ENCODE measurements at regions not wholly inside any gene's neighbourhood (a gene's known extent, or its start where the extent isn't known, plus 50 kb on each side); places are given as distances from the start of the nearest gene placed in this dataset.
A peak's percentile ranks its signal among the peaks of the same experiment; 100 is the strongest.

GRCh38 chr20:23215344-23215995 is 129.3 kb upstream of the CD93 start:
- intact Hi-C loops (cut with DNase I): no loop called here

GRCh38 chr20:23214903-23215302 is 128.8 kb upstream of the CD93 start:
- no peak for DNase-seq (ENCODE audit: low spot score)
- intact Hi-C loops (cut with DNase I): no loop called here

More at GRCh38 chr20:23215344-23215995, 129.3 kb upstream of the CD93 start:
- DNase-seq (ENCODE audit: low spot score): no peak

GRCh38 chr20:23212464-23212995 is 126.4 kb upstream of the CD93 start:
- DNase-seq (ENCODE audit: low spot score): no peak
- intact Hi-C loops (cut with DNase I): no loop called here

- no peak for DNase-seq (ENCODE audit: low spot score)
- intact Hi-C loops (cut with DNase I): no loop called here
These were observed 125.9 kb upstream of the CD93 start for GRCh38 chr20:23212011-23212410.

GRCh38 chr20:23211164-23211563 is 125.0 kb upstream of the CD93 start:
- intact Hi-C loops (cut with DNase I): no loop called here
- DNase-seq (ENCODE audit: low spot score): no peak

GRCh38 chr20:23207826-23208540 is 121.9 kb upstream of the CD93 start:
- DNase-seq (ENCODE audit: low spot score): no peak
- intact Hi-C loops (cut with DNase I): no loop called here

GRCh38 chr20:23206995-23207394 is 120.9 kb upstream of the CD93 start:
- DNase-seq (ENCODE audit: low spot score): no peak
- intact Hi-C loops (cut with DNase I): no loop called here

- no peak for DNase-seq (ENCODE audit: low spot score)
- intact Hi-C loops (cut with DNase I): no loop called here
These were observed 119.9 kb upstream of the CD93 start for GRCh38 chr20:23206061-23206460.

GRCh38 chr20:23205611-23206041 is 119.5 kb upstream of the CD93 start:
- intact Hi-C loops (cut with DNase I): no loop called here
- DNase-seq (ENCODE audit: low spot score): peak; percentile 83

GRCh38 chr20:23205211-23205610 is 119.1 kb upstream of the CD93 start:
- intact Hi-C loops (cut with DNase I): no loop called here
- no peak for DNase-seq (ENCODE audit: low spot score)

- no peak for DNase-seq (ENCODE audit: low spot score)
- intact Hi-C loops (cut with DNase I): loop anchor here (5.0 kb wide), 2 partner anchors 52 to 152 kb away; no protein-coding TSS in a partner anchor
These were observed 118.0 kb upstream of the CD93 start for GRCh38 chr20:23203951-23204730.

GRCh38 chr20:23203310-23203709 is 117.2 kb upstream of the CD93 start:
- DNase-seq (ENCODE audit: low spot score): no peak

GRCh38 chr20:23201658-23202057 is 115.5 kb upstream of the CD93 start:
- no peak for DNase-seq (ENCODE audit: low spot score)
- intact Hi-C loops (cut with DNase I): loop anchor here (5.0 kb wide), 2 partner anchors 49 to 149 kb away; no protein-coding TSS in a partner anchor

More at GRCh38 chr20:23203310-23203709, 117.2 kb upstream of the CD93 start:
- intact Hi-C loops (cut with DNase I): loop anchor here (5.0 kb wide), 2 partner anchors 51 to 151 kb away; no protein-coding TSS in a partner anchor

GRCh38 chr20:23200914-23201313 is 114.8 kb upstream of the CD93 start:
- intact Hi-C loops (cut with DNase I): loop anchor here (5.0 kb wide), 2 partner anchors 49 to 149 kb away; no protein-coding TSS in a partner anchor
- DNase-seq (ENCODE audit: low spot score): no peak

- intact Hi-C loops (cut with DNase I): loop anchor here (5.0 kb wide), 2 partner anchors 48 to 148 kb away; no protein-coding TSS in a partner anchor
- DNase-seq (ENCODE audit: low spot score): no peak
These were observed 114.3 kb upstream of the CD93 start for GRCh38 chr20:23200413-23200812.

GRCh38 chr20:23199356-23199755 is 113.2 kb upstream of the CD93 start:
- intact Hi-C loops (cut with DNase I): no loop called here
- DNase-seq (ENCODE audit: low spot score): no peak

GRCh38 chr20:23198815-23199214 is 112.7 kb upstream of the CD93 start:
- intact Hi-C loops (cut with DNase I): no loop called here
- DNase-seq (ENCODE audit: low spot score): no peak

- DNase-seq (ENCODE audit: low spot score): no peak
- intact Hi-C loops (cut with DNase I): no loop called here
These were observed 111.7 kb upstream of the CD93 start for GRCh38 chr20:23197836-23198235.

GRCh38 chr20:23195636-23196035 is 109.5 kb upstream of the CD93 start:
- DNase-seq (ENCODE audit: low spot score): no peak
- intact Hi-C loops (cut with DNase I): no loop called here
